ENCODE measurements at regions not wholly inside any gene's neighbourhood (a gene's known extent, or its start where the extent isn't known, plus 50 kb on each side); places are given as distances from the start of the nearest gene placed in this dataset.

DNA sequence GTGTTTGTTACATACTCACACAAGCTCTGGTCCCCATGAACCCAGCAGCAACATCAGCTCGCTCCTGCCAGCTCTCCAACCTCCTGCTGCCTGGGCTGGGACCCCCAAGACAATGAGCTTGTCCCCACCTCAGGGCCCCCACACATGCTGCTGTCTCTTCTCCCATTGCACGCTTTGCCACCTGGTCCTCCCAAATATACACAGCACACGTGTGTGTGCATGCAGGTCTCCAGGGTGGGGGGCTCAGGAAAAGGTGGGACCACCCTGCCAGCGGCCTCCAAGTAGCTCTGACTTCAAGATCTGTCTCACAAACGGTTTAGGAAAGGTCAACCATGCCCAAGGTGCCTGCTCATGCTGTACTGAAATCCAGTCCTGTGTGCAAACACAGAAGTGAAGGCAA is 68.1 kb upstream of the CCND1 start:
- Histone ChIP-seq H3K9me3 (ENCODE audit: severe bottlenecking) (no peaks in the 10 kb centered on the region), H3K4me3 (ENCODE audit: low read depth, low read length) (no peak overlapping the region), H3K27ac (no peak overlapping the region), H3K36me3 (no peaks in the 10 kb centered on the region), H3K27me3 (ENCODE audit: insufficient read depth, low read depth, severe bottlenecking) (peaks cover 49% of the 10 kb centered on the region)
- TF ChIP-seq, protein P1, sequence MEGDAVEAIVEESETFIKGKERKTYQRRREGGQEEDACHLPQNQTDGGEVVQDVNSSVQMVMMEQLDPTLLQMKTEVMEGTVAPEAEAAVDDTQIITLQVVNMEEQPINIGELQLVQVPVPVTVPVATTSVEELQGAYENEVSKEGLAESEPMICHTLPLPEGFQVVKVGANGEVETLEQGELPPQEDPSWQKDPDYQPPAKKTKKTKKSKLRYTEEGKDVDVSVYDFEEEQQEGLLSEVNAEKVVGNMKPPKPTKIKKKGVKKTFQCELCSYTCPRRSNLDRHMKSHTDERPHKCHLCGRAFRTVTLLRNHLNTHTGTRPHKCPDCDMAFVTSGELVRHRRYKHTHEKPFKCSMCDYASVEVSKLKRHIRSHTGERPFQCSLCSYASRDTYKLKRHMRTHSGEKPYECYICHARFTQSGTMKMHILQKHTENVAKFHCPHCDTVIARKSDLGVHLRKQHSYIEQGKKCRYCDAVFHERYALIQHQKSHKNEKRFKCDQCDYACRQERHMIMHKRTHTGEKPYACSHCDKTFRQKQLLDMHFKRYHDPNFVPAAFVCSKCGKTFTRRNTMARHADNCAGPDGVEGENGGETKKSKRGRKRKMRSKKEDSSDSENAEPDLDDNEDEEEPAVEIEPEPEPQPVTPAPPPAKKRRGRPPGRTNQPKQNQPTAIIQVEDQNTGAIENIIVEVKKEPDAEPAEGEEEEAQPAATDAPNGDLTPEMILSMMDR (IDR thresholded peaks at IDR 0.05; ENCODE audit: low read depth, low read length): no peak
- DNase-seq: no peak

DNA sequence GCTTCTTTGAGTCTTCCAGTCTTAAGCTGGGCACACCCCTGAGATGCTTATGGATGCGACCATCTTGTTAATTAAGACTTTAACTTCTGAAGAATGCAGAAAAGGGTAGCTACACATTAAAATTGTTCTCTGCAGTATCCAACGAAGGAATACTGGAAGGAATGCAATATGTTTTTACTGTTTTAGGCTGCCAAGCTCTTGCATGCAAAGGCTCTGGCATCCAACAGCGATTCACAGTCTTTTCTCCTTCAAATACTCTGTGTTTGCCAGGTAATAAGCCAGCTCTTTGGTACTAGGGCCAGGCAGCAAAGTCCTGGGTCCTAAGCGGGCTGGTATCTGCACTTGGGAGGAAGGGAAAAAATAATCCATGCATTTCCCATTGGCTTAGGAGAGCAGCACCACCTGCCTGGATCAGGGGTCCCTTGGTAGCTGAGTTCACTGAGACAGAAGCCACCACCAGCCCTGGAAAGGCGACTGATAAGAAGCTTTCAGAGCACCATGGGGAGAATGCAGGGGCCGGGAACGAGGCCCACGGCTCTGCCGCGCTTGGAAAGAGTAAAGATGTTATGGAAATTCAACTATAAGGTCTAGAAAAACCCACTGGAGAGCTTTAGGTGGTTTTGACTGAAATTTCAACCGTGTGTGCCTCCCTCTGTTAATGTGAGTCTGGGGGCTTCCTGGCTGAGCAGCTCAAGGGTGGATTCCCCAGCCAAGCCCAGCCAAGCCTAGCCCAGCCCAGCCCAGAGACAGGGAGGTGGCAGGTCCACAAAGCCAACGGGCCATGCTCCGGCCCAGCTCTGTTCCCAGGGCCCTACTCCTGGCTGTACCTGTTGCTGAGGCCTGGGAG is 67.0 kb upstream of the CCND1 start:
- DNase-seq: no peak
- TF ChIP-seq, protein P1 (IDR thresholded peaks at IDR 0.05; ENCODE audit: low read depth, low read length): no peak
- Histone ChIP-seq H3K4me3 (ENCODE audit: low read depth, low read length) (no peak overlapping the region), H3K27me3 (ENCODE audit: insufficient read depth, low read depth, severe bottlenecking) (peaks cover 55% of the 10 kb centered on the region), H3K36me3 (no peaks in the 10 kb centered on the region), H3K27ac (no peak overlapping the region), H3K9me3 (ENCODE audit: severe bottlenecking) (no peaks in the 10 kb centered on the region)

DNA sequence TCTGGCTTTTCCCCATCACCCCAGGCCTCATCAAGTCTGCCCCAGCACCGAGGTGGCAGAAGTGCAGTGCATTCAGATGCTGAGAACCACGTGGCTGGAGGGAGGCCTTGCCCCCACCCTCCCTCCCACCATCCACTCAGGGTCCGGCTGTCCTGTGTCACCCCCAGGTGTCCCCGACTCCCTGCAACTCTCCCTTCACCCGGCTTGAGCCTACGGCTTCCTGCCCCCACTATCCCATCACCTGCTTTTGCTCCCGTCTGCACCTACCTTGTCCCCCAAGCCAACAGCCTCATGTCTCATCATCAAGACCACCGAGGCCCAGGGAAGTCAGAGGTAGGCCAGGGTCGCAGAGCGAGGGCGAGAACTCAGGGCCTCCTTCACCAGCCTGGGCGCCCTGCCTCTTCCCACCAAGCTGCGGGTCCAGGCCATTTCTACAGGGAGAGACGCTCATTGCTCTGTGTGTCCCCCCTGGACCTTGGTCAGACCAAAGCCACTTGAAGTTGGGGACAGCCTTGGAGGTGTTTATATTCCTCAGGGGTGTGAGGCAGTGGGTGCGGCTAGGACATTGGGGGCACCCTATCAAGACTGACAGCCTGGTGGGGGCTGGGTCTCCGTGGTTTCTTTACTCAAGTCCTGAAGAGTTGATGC is 66.2 kb upstream of the CCND1 start:
- TF ChIP-seq, protein P1 (IDR thresholded peaks at IDR 0.05; ENCODE audit: low read depth, low read length): no peak
- Histone ChIP-seq H3K27ac (no peak overlapping the region), H3K4me3 (ENCODE audit: low read depth, low read length) (no peak overlapping the region), H3K36me3 (no peaks in the 10 kb centered on the region), H3K27me3 (ENCODE audit: insufficient read depth, low read depth, severe bottlenecking) (peaks cover 52% of the 10 kb centered on the region), H3K9me3 (ENCODE audit: severe bottlenecking) (no peaks in the 10 kb centered on the region)
- DNase-seq: no peak

DNA sequence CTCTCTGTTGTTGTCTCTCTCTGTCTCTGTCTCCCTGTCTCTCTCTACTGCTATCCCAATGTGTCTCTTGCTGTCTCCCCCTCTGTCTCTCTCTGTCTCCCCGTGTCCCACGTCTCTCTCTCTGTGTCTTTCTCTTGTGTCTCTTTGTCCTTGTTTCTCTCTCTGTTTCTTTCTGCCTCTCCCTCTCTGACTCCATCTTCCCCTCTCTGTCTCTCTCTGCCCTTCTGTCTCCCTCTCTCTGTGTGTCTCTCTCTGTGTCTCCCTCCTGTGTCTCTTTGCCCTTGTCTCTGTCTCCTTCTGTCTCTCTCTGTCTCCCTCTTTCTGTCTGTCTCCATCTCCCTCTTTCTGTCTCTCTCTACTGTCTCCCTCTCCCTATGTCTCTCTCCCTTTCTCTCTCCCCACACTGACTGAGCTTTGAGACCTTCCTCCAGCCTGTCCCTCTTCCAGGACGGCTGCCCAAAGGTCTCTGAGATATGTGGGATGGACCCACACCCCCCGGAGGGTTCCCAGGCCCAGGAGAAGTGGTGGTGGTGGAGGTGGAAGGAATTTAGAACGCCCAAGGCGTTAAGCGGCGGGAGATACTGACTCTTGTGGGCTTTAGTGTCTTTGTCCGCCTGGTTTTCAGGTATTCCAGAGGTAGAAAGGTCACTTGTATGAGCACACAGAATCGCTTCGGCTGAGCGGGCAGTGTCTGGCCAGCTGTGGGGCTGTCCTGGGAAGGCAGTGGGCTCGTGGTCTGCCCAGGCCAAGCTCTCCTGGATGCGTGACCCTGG is 65.5 kb upstream of the CCND1 start:
- Histone ChIP-seq H3K4me3 (ENCODE audit: low read depth, low read length) (no peak overlapping the region), H3K36me3 (no peaks in the 10 kb centered on the region), H3K27me3 (ENCODE audit: insufficient read depth, low read depth, severe bottlenecking) (peaks cover 48% of the 10 kb centered on the region), H3K9me3 (ENCODE audit: severe bottlenecking) (no peaks in the 10 kb centered on the region), H3K27ac (no peak overlapping the region)
- no peak for DNase-seq
- TF ChIP-seq, protein P1 (IDR thresholded peaks at IDR 0.05; ENCODE audit: low read depth, low read length): no peak

DNA sequence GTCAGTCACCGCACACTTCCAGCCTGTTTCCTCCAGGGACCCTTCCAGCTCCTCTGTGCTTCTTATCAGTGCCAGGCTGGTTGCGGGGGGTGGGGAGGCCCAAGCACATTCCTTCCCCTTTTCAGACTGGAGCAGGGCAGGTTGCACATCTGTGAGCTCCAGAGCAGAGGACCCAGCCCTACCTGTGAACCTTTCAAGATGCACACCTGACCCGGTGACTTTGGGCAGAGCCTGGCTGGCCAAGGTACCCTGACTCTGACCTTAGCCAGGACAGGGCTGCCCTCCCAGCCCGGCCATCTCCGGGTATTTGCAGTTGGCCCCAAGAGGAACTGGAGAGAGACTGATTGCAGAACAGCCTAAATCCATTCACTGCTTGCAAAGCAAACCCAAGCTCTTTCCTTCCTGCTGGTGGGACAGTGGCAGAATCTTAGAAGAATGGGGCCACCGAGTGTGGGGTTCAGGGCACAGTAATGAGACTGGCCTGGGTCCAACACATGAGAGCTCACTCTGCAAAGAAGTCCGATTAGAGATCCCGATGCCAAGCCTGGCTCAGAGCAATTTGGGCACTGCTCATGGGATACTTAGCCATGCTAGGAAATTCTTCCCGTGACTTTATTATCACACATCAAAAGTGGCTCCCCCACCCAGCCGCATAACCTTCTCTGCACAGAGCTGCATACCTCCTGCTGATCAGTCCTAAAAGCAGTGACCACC is 64.7 kb upstream of the CCND1 start:
- DNase-seq: no peak
- Histone ChIP-seq H3K27ac (no peak overlapping the region), H3K36me3 (no peaks in the 10 kb centered on the region), H3K9me3 (ENCODE audit: severe bottlenecking) (no peaks in the 10 kb centered on the region), H3K27me3 (ENCODE audit: insufficient read depth, low read depth, severe bottlenecking) (peaks cover 49% of the 10 kb centered on the region), H3K4me3 (ENCODE audit: low read depth, low read length) (no peak overlapping the region)
- TF ChIP-seq, protein P1 (IDR thresholded peaks at IDR 0.05; ENCODE audit: low read depth, low read length): no peak
